PFSK-1 (cell line): ENCODE measurements at regions not wholly inside any gene's neighbourhood (a gene's known extent, or its start where the extent isn't known, plus 50 kb on each side); places are given as distances from the start of the nearest gene placed in this dataset.

Experiments used
- FOXP2 ChIP-seq: optimal IDR thresholded peaks from 2 replicates; pipeline ENCODE3; 2011; ENCODE audit warnings: borderline replicate concordance, control low read depth, inconsistent platforms; ENCODE audit not compliant: insufficient read depth; ENCODE audit errors: extremely low read length, extremely low read depth
- POLR2AphosphoS5 ChIP-seq: IDR thresholded peaks from 2 replicates; pipeline ENCODE4 v1.6.1; 2012; ENCODE audit warnings: low read depth, mild to moderate bottlenecking, control low read depth, low read length, moderate library complexity
- REST ChIP-seq, 2 experiments: IDR thresholded peaks; 2 replicates each; pipeline versions ENCODE4 v1.6.1 to v1.8.0; 2011 to 2012; ENCODE audit warnings: low read depth in 2 of 2, low read length in 2 of 2, control low read depth in 1 of 2, inconsistent platforms in 1 of 2, mild to moderate bottlenecking in 1 of 2, moderate library complexity in 1 of 2; ENCODE audit not compliant: insufficient read depth in 1 of 2
- SIN3A ChIP-seq: IDR thresholded peaks from 2 replicates; pipeline ENCODE4 v1.6.1; 2012; ENCODE audit warnings: mild to moderate bottlenecking, low read length, moderate library complexity, borderline replicate concordance; ENCODE audit not compliant: insufficient read depth
- TAF1 ChIP-seq: IDR thresholded peaks from 2 replicates; pipeline ENCODE4 v1.6.1; 2012; ENCODE audit warnings: low read length, control low read depth, borderline replicate concordance; ENCODE audit not compliant: insufficient read depth

DNA sequence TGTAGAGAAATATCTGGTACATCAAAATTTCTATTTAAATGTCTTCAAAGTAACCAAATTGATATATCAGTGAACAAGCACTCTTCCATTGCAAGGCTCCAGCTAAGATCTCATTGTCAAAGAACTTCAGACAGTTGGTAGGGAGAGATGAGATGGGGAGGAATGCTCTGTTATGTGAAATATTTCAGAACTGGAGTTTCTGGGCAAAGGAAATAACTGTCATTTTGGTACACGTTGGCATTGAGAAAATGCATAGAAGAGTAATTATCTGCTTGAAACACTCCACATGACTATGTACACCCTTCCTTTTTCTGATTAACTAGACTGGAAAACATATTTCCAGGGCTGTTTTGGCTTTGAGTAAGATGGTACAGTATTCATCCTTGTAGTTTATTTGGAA lies 297.5 kb upstream of the RASGRP1 start:
- TF ChIP-seq REST (IDR thresholded peaks at IDR 0.05; ENCODE audit: insufficient read depth in 1 of 2, low read depth in 2 of 2, low read length in 2 of 2): no peak
- no peak for TF ChIP-seq SIN3A
- no peak for TF ChIP-seq POLR2AphosphoS5
- TF ChIP-seq TAF1: no peak
- TF ChIP-seq FOXP2: no peak

DNA sequence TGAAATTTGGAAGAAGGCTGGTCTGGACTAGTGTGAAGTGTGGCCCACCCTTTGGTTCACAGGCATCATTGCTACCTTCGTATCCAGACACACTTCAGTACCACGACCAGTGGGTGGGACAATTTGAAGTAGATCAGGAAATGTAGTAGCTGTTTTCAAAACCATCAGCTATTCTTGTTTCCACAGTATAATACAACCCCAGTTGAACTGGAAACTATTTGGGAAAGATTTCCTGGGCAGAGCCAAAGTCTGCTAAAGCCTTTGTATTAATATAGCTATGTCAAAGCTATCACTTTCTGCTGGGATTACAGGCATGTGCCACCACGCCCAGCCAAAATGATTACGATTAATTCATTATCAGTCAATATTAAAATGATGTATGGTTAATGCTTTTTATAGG lies 298.8 kb upstream of the RASGRP1 start:
- TF ChIP-seq FOXP2 (no peak), TAF1 (no peak), REST (IDR thresholded peaks at IDR 0.05; ENCODE audit: insufficient read depth in 1 of 2, low read depth in 2 of 2, low read length in 2 of 2) (no peak), POLR2AphosphoS5 (no peak), SIN3A (no peak)

DNA sequence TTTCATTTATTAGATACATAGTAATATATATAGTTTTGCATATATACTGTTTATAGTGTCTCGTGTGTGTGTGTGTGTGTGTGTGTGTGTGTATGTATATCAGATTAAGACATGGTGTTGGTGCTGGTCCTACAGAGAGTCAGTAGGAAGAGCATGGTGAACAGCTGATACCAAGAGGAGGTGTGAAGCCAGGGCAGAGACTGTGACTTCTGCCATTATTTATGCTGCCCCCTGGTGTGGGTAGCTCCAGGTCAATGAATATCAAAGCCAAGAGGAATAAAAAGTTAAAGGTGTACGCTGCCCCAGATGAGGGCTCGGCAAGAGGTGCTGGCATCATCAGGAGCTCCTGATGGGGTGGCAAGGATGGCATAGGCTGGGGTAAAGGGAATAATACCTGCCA lies 299.5 kb upstream of the RASGRP1 start:
- TF ChIP-seq TAF1 (no peak), SIN3A (no peak), FOXP2 (no peak), REST (IDR thresholded peaks at IDR 0.05; ENCODE audit: insufficient read depth in 1 of 2, low read depth in 2 of 2, low read length in 2 of 2) (no peak), POLR2AphosphoS5 (no peak)

- TF ChIP-seq POLR2AphosphoS5 (no peak), FOXP2 (no peak), REST (IDR thresholded peaks at IDR 0.05; ENCODE audit: insufficient read depth in 1 of 2, low read depth in 2 of 2, low read length in 2 of 2) (no peak), SIN3A (no peak), TAF1 (no peak)
Measured at GRCh38 chr15:38864827-38865581, 300.4 kb upstream of the RASGRP1 start.
